Inflammatory macrophage treated with lipopolysaccharide for 4 hours (primary cell): ENCODE measurements at regions not wholly inside any gene's neighbourhood (a gene's known extent, or its start where the extent isn't known, plus 50 kb on each side); places are given as distances from the start of the nearest gene placed in this dataset.

ENCODE experiments used
- DNase-seq: peaks from one replicate; pipeline ENCODE4 v3.0.0-alpha.2; 2020

GRCh38 chr15:97126553-97127233 lies 796.2 kb downstream of the NR2F2 start:
- no peak for DNase-seq

- no peak for DNase-seq
These were observed 799.2 kb downstream of the NR2F2 start for GRCh38 chr15:97129674-97130073.

GRCh38 chr15:97140216-97140615 lies 809.7 kb downstream of the NR2F2 start:
- DNase-seq, result no peak

DNA sequence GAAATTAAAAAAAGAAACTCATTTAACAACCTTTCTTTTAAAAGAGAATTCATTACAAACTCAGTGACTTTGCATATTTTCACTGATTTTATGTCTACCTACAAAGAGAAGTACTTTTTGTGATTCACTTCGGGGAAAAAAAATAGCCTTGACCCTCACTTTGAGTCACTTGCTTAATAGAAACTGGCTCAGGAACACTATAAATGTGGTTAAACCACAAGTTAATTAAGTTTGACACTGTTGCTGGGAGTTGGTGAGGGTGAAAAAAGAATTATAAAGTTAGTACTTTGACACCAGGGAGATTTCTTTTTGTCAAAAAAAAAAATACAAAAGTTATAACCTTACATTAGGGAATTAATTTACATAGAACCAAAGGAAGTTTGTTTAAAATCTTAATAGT lies 810.9 kb downstream of the NR2F2 start:
- DNase-seq, result no peak

DNA sequence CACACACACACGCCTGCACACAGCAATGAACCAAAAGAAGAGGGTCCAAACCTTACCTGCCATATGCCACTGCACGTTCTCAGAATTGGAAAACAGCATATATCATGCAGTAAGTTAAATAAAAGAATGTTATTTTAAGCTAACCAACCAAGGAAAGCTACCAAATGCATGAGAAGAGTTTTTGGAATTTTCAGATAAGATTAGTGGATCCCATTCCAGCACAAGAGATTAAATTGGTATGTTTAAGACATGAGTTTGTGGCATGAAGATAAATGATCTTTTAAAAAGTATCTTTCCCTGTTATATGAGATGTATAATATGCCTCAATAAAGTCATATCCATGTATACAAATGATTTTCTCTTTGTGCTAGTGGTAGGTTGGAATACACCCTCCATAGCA lies 811.4 kb downstream of the NR2F2 start:
- no peak for DNase-seq

DNA sequence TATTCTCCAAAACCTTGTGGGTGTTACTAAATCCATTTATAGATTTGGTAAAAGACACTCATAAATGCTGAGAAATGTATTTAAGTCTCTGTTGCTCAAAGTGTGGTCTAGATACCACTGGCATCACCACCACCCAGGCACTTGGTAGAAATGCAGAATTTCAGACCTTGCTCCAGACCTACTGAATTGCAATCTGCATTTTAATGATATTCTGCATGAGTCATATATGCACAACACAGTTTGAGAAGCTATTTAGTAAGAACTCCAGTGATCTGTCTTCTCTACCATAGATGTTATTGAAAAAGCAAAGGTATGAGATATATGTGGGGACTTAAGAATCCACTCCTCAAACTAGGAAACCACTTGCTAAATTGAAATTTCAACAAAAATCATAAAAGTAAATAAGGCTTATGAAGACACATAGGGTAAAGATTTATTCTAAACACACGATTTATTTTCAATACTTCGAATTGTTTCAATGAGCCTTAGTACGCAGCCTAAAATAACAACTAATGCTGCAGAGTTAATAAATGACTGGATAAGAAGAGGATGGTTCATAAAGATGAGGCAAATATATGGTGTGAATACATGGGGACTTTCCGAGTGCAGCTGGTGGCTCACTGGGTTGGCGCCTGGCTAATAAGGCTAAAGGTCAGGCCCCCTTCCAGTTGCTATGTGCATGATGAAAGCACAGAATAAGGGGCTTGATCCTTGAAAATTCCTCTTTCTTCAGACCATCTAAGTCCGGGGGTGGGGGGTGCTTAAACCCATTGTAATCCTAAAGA lies 813.3 kb downstream of the NR2F2 start:
- DNase-seq, result no peak

GRCh38 chr15:97144377-97144711 lies 813.8 kb downstream of the NR2F2 start:
- DNase-seq, result no peak

DNA sequence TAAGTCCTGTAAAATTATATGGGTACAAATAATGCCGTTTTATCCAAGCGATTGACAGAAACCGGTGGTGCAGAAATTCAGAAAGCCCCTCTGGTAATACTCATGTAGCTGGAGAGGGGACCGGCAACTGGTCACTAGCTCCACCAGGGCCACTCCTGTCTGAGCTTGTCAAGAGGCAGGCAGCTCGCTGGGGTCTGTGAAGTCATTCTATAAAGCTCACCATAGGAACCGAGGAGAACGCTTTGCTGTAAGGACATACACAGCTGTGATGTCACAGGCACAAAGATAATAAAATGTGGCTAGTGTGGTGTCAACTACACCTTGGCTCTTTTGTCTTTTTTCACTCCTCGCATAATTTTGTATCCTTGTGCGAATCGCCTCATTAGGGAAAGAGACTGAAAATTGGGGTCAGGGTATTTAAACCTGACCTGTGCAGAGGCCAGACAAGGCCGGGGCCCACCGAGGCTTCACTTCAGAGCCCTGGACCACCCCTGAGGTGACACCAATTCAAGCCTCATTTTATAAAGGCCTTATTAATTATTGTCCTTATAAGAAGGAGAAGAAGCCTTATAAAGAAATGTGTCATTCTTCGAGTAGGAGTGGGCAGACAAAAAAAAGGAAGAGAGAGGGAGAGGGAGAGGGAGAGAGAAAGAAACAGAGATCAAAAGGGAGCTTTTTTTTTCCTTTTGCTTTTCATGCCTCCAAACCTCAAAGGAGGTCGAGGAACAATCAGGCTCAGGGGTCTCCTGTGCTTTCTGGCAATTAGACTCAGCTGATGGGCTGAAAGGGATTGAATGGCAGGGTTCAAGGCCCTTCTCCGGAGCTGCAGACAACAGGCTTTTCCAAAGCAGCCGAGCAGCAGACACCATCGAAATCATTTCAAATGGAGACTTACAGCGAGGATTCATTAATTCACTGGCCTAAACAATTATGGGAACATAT lies 813.3 kb upstream of the ARRDC4 start:
- no peak for DNase-seq

DNA sequence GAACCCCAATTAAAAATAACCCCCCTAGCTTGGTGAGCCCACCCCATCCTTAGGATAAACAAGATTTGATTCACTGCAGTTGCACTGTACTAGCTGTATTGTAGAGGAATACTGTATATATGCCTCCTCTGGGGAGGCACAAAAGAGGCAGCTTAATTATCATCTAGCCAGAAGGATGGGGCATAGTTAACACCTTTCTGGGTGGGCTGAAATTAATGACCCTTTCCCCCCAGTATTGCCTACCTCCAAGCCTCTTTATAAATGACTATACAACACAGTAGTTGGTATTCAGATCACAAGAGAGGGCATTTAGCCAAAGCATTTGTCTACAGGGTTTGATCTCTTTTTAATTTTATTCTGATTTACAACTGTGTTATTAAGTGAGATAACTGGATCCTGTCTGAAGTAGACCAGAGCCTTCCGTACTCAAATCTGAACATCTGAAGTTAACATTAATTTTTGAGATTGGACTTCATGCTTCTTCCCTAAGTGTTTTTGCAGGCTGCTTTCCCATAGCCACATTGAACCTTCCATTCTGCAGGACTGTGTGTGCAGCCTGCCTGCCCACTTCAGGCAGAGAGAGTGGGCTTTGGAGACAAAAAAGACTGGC lies 807.0 kb upstream of the ARRDC4 start:
- DNase-seq, result no peak

GRCh38 chr15:97156739-97157265 lies 803.7 kb upstream of the ARRDC4 start:
- DNase-seq, result no peak

GRCh38 chr15:97162805-97163495 lies 797.6 kb upstream of the ARRDC4 start:
- no peak for DNase-seq

GRCh38 chr15:97165205-97165604 lies 795.3 kb upstream of the ARRDC4 start:
- DNase-seq, result no peak

DNA sequence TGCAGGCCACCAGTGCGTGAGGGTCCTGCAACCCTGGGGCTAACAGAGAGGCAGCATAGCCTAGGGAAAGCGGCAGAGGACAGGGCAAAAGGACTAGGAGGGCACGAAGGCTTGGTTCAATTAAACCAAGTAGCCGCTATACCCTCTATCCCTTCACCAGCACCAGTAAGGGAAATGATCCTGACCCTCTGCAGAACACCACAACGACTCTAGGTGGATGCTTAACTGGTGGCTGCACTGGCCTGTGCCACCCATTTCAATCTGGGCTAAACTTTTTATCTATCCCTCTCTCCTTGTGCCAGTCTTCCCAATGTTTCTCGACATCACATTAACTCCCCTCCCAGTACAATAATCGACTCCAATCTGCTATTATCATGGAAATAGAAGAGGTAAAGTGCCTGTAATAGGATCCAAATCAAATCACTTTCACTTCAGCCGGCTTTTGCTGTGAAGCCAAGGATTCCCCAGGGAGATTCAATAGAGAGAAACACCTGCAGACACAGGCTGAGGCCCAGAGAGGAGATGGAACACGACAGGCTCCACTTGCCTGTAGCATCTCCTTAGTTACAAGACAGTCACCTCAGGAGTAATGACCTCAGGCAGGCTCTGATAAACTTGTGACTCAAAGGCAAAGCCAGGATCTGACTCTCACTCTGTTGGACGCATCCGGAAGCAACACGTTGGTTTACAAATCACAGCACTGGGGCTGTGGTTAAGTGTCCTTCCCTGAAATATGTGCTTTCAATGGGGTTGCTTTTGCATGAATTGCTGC lies 791.6 kb upstream of the ARRDC4 start:
- no peak for DNase-seq

- no peak for DNase-seq
These were observed 788.9 kb upstream of the ARRDC4 start for GRCh38 chr15:97171556-97171955.

GRCh38 chr15:97174886-97175540 lies 785.5 kb upstream of the ARRDC4 start:
- no peak for DNase-seq

DNA sequence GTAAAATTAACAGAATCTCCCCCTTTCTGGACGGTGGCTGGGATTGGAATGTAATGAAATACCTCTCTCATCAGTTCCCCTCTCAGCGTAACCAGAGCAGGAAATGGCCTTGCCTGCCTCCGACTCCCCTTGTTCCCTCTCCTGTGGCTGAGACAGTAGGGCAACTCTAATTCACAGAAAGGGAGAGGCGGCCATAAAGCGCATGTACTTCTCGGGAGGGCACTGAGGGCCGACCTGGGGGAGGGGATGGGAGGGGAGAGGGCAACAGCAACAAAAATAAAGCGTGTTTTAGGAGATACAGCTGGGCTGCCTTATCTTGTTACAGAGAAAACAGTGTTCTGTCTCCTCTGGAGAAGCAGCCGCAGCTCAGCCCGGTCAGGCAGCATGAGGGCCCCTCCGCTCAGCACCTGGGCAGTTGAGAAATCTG lies 783.3 kb upstream of the ARRDC4 start:
- DNase-seq, result no peak

- no peak for DNase-seq
These were observed 777.9 kb upstream of the ARRDC4 start for GRCh38 chr15:97182581-97182980.

GRCh38 chr15:97189162-97189780 lies 771.2 kb upstream of the ARRDC4 start:
- no peak for DNase-seq

GRCh38 chr15:97194750-97195149 lies 765.8 kb upstream of the ARRDC4 start:
- no peak for DNase-seq
